ENCODE measurements at regions not wholly inside any gene's neighbourhood (a gene's known extent, or its start where the extent isn't known, plus 50 kb on each side); places are given as distances from the start of the nearest gene placed in this dataset.
A peak's percentile ranks its signal among the peaks of the same experiment; 100 is the strongest.
"Not testable (repeated sequence)": the region's sequence is repeated elsewhere in the genome, so short reads cannot be mapped to it uniquely, and the experiment has no call there.

GRCh38 chr10:71905164-71905563 is 54.1 kb upstream of the PSAP start:
- Histone ChIP-seq H2AFZ (ENCODE audit: low read length) (no peak overlapping the region), H3K4me2 (ENCODE audit: low read depth, low read length) (no peak overlapping the region), H3K27me3 (ENCODE audit: control insufficient read depth in 1 of 2, insufficient read depth in 2 of 2, low read length in 2 of 2) (peaks cover 4 to 39% of the 10 kb centered on the region in 2 experiments; a peak in 3 of 5 replicates), H4K20me1 (ENCODE audit: insufficient read depth, low read length) (no peaks in the 10 kb centered on the region), H3K36me3 (replicated peaks in 1 of 2; ENCODE audit: control insufficient read depth in 1 of 2, insufficient read depth in 2 of 2, low read length in 2 of 2) (no peaks in the 10 kb centered on the region), H3K27ac (ENCODE audit: extremely low read length, insufficient read depth, low read length) (no peak overlapping the region), H3K9me3 (ENCODE audit: low read length) (no peaks in the 10 kb centered on the region), H3K9ac (ENCODE audit: insufficient read depth, low read depth, low read length) (no peak overlapping the region), H3K4me1 (ENCODE audit: insufficient read depth, low read length) (0 out of 2 replicates have a peak, but pooled peaks cover 7% of the 10 kb centered on the region), H3K79me2 (ENCODE audit: insufficient read depth, low read length) (no peaks in the 10 kb centered on the region), H3K4me3 (replicated peaks in 1 of 3; ENCODE audit: insufficient read depth in 1 of 3, low read depth in 2 of 3, low read length in 3 of 3) (no peak overlapping the region)
- intact Hi-C loops (cut with micrococcal nuclease; ENCODE audit: unreplicated experiment): no loop called here
- in situ Hi-C loops (cut with HindIII; ENCODE audit: extremely low pct_ligation_motif_present, low pct_unique_long_range_greater_than_20kb): no loop called here
- FAIRE-seq (no peak), ATAC-seq (no peak), DNase-seq (ENCODE audit: low spot score) (no peak)
- no peak for TF ChIP-seq SAFB2 (CRISPR knock-in tag; IDR thresholded peaks at IDR 0.05; ENCODE audit: borderline replicate concordance, low read depth)
- 0 out of 2 replicates have a peak, but pooled peaks have one; percentile 58 for TF ChIP-seq ZNF12 (CRISPR knock-in tag; IDR thresholded peaks at IDR 0.05)
- no peak for TF ChIP-seq MEF2D (CRISPR knock-in tag; IDR thresholded peaks at IDR 0.05)
- CTCF ChIA-PET (ENCODE audit: low intra/inter-chr PET ratio, low total read pairs): no interaction called here
- POLR2A ChIA-PET: no interaction called here
- WGBS (ENCODE audit: low lambda C conversion rate): no CpG with 5 or more reads among the region's 1 CpG
- no TSS peak for BruUV-seq (replicated peaks)

- BruUV-seq (replicated peaks); H3K9me3 ChIP-seq (ENCODE audit: low read length); in situ Hi-C loops (cut with HindIII; ENCODE audit: extremely low pct_ligation_motif_present, low pct_unique_long_range_greater_than_20kb); H3K79me2 ChIP-seq (ENCODE audit: insufficient read depth, low read length); H3K36me3 ChIP-seq (replicated peaks in 1 of 2; ENCODE audit: control insufficient read depth in 1 of 2, insufficient read depth in 2 of 2, low read length in 2 of 2); H3K9ac ChIP-seq (ENCODE audit: insufficient read depth, low read depth, low read length); H3K27ac ChIP-seq (ENCODE audit: extremely low read length, insufficient read depth, low read length); H3K4me3 ChIP-seq (replicated peaks in 1 of 3; ENCODE audit: insufficient read depth in 1 of 3, low read depth in 2 of 3, low read length in 3 of 3); POLR2A ChIA-PET; FAIRE-seq; CTCF ChIA-PET (ENCODE audit: low intra/inter-chr PET ratio, low total read pairs); ATAC-seq; intact Hi-C loops (cut with micrococcal nuclease; ENCODE audit: unreplicated experiment); DNase-seq (ENCODE audit: low spot score); H4K20me1 ChIP-seq (ENCODE audit: insufficient read depth, low read length): not testable (repeated sequence)
- Histone ChIP-seq H3K27me3 (ENCODE audit: control insufficient read depth in 1 of 2, insufficient read depth in 2 of 2, low read length in 2 of 2) (peaks cover 4 to 28% of the 10 kb centered on the region in 2 experiments; a peak in 3 of 5 replicates), H2AFZ (ENCODE audit: low read length) (peak overlapping the region; percentile 42), H3K4me1 (ENCODE audit: insufficient read depth, low read length) (peaks cover 17% of the 10 kb centered on the region; the same call in 1 of the 2 replicates), H3K4me2 (ENCODE audit: low read depth, low read length) (peak overlapping the region; percentile 27; the same call in 1 of the 2 replicates)
- 22% methylated on average over 13 of the region's 13 CpGs for WGBS (ENCODE audit: low lambda C conversion rate)
- TF ChIP-seq ZNF263 (CRISPR knock-in tag; IDR thresholded peaks at IDR 0.05): peak; percentile 61; the same call in 1 of the 2 replicates
Observed at GRCh38 chr10:71903636-71904250, 52.7 kb upstream of the PSAP start.

Data from HepG2 (cell line).